ENCODE measurements at regions not wholly inside any gene's neighbourhood (a gene's known extent, or its start where the extent isn't known, plus 50 kb on each side); places are given as distances from the start of the nearest gene placed in this dataset.
"Not testable (repeated sequence)": the region's sequence is repeated elsewhere in the genome, so short reads cannot be mapped to it uniquely, and the experiment has no call there.

DNA sequence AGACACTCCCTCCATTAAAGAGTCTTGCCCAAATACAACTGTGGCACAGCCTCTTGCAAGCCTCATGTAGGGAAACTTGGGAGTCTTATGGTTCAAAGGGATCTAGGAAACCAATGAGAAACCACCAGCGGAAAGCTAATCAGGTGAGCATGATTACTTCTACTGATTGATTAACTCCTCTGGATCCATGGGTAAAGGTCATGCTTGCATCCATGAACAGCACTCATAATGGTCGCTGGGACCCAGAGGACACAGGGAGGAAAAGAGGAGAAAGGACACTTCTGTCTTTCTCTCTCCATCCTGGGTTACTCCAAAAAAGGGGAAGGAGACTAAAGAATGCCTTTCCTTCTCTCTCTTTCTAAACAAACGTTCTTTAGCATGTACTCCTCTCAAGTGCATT, 1397.2 kb downstream of the LRFN5 start:
- TF ChIP-seq, protein P1, sequence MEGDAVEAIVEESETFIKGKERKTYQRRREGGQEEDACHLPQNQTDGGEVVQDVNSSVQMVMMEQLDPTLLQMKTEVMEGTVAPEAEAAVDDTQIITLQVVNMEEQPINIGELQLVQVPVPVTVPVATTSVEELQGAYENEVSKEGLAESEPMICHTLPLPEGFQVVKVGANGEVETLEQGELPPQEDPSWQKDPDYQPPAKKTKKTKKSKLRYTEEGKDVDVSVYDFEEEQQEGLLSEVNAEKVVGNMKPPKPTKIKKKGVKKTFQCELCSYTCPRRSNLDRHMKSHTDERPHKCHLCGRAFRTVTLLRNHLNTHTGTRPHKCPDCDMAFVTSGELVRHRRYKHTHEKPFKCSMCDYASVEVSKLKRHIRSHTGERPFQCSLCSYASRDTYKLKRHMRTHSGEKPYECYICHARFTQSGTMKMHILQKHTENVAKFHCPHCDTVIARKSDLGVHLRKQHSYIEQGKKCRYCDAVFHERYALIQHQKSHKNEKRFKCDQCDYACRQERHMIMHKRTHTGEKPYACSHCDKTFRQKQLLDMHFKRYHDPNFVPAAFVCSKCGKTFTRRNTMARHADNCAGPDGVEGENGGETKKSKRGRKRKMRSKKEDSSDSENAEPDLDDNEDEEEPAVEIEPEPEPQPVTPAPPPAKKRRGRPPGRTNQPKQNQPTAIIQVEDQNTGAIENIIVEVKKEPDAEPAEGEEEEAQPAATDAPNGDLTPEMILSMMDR (IDR thresholded peaks at IDR 0.05; ENCODE audit: low read depth, low read length), result no peak
- no peak overlapping the region for H3K4me3 ChIP-seq (ENCODE audit: low read depth, low read length)

DNA sequence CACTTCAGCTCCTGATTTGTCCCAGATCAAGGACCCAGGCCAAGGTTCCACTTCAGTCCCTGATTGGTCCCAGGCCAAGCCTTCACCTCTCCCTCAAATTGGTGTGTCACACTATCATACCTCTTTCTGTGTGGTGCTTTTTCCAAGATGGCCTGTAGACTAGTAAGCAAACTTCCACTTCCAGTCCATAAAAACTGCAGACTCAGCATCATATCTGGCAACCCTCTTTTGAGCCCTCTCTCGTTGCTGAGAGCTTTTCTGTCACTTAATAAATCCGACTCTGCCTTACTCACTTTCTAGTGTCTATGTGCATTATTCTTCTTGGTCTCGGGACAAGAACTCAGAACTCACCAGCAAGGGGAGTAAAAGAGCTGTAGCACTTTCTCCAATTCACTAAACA, 1395.1 kb downstream of the LRFN5 start:
- TF ChIP-seq, protein P1 (IDR thresholded peaks at IDR 0.05; ENCODE audit: low read depth, low read length), result no peak
- no peak overlapping the region for H3K4me3 ChIP-seq (ENCODE audit: low read depth, low read length)

DNA sequence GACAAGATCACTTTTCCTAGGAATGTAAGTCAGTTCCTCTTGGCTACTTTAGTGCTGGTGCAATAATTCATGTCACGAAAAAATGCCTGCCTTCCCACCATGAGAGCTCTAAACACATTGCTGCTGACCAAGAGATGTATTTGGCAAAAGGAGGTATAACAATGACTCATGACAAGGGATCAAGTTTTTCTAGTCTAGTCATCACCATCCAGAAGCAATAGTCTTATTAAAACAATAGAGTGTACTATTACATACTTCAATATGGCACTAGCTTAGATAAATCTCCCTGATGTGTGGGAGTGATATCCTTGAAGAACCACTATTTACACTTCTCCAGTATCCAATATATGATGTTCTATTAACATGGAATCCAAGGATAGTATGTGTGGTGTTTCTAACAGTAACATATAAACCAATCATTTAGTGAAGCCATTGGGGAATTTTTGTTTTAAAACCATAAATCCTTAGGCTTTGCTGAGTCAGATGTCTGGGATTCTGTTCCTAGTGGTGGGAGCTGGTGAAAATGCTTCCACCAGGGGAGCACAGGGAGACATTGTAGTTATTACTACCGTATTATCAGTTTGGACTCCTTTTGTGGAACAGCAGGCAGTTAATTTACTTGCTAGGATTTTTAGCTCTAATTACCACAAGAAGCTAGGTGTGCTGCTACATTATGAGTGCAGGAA, 1387.5 kb downstream of the LRFN5 start:
- H3K4me3 ChIP-seq (ENCODE audit: low read depth, low read length), result no peak overlapping the region
- TF ChIP-seq, protein P1 (IDR thresholded peaks at IDR 0.05; ENCODE audit: low read depth, low read length), result no peak

DNA sequence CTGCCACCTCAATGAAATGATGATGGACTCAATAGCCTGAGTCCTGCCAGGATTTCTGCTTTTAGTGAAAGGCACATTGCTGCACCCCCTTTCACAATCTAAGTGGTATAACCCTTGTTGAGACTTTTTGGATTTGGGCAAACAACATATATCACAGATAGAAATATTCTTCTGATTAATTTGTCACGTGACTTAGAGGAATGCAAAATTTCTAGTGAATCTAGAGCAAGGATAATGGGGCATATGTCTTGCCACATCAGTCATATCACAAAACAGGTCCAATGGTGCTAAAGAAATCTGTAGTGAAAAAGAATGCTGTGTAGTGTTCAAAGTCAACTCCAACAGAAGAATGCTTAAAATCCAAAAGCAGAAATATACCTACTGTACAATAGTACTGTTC, 1386.3 kb downstream of the LRFN5 start:
- H3K4me3 ChIP-seq (ENCODE audit: low read depth, low read length), result no peak overlapping the region
- TF ChIP-seq, protein P1 (IDR thresholded peaks at IDR 0.05; ENCODE audit: low read depth, low read length), result no peak

DNA sequence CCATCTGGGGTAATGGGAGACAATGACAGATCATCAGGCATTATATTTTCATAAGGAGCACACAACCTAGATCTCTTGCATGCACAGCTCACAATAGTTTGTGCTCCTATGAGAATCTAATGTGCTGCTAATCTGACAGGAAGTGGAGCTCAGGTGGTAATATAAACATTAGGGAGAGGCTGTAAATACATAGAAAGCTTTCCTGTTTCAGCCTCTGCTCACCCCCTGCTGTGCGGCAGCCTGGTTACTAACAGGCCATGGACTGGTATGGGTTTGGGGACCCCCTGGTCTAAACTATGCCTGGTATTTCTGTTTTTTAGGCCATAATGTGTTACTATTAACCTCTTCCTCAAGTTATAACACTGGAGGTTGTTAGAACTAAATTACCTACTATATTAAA, 1373.7 kb downstream of the LRFN5 start:
- no peak overlapping the region for H3K4me3 ChIP-seq (ENCODE audit: low read depth, low read length)
- TF ChIP-seq, protein P1 (IDR thresholded peaks at IDR 0.05; ENCODE audit: low read depth, low read length), result no peak

DNA sequence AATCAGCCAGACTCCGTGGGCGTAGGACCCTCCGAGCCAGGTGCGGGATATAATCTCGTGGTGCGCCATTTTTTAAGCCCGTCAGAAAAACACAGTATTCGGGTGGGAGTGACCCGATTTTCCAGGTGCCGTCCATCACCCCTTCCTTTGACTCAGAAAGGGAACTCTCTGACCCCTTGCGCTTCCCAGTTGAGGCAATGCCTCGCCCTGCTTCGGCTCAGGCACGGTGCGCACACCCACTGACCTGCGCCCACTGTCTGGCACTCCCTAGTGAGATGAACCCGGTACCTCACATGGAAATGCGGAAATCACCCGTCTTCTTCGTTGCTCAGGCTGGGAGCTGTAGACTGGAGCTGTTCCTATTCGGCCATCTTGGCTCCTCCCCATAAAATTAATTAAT, 1366.5 kb downstream of the LRFN5 start:
- H3K4me3 ChIP-seq (ENCODE audit: low read depth, low read length), result not testable (repeated sequence)

DNA sequence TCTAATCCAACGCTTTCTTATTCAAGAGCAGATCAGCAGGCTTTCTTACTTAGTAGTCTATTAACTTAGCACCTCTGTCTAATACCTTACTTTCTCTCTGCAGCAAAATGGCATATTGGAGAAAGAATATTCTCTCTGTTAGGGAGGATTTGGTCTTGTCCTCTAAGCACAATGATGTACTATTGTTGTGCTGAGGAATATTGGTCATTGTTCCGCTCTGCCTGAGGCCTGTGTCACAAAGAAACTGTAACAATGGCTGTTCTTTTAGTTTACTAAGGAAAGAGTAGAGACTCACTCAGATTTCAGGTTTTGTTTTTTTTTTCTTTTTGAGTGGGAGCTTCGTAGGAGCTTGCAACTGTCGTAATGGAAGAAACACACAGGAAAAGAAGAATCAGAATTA, 1358.8 kb downstream of the LRFN5 start:
- H3K4me3 ChIP-seq (ENCODE audit: low read depth, low read length), result no peak overlapping the region
- TF ChIP-seq, protein P1 (IDR thresholded peaks at IDR 0.05; ENCODE audit: low read depth, low read length), result no peak

DNA sequence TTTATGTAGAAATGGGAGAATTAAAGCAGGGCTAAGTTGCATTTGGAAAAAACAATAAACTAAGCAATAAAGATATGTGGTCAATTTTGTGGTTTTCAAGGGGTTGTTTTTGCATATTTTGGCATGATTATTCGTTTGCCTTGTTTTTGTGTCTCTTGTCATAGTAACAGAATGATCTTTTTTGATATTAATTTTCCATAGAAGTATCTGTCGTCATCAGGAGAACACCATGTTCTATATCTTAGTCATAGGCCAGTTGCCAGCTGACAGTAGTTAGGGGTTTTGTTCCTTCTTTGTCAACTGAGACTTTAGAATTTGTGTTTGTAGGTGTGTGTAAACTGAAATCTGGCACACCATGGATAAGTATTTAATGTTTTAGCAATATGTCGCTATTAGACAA, 1354.8 kb downstream of the LRFN5 start:
- TF ChIP-seq, protein P1 (IDR thresholded peaks at IDR 0.05; ENCODE audit: low read depth, low read length), result no peak
- H3K4me3 ChIP-seq (ENCODE audit: low read depth, low read length), result no peak overlapping the region

Data from WI38 (cell line).